Renal cortex interstitium (tissue), 11 donors: ENCODE measurements at regions not wholly inside any gene's neighbourhood (a gene's known extent, or its start where the extent isn't known, plus 50 kb on each side); places are given as distances from the start of the nearest gene placed in this dataset.

Source experiments
- DNase-seq, 11 donors: peaks; one replicate each; pipeline ENCODE4 v3.0.0-alpha.2; 2013; ENCODE audit warnings: low read depth in 9 of 11, low spot score in 4 of 11; ENCODE audit errors: extremely low read depth in 1 of 11

GRCh38 chr6:44651604-44652003, 264.1 kb downstream of the CDC5L start:
- DNase-seq = no peak

DNA sequence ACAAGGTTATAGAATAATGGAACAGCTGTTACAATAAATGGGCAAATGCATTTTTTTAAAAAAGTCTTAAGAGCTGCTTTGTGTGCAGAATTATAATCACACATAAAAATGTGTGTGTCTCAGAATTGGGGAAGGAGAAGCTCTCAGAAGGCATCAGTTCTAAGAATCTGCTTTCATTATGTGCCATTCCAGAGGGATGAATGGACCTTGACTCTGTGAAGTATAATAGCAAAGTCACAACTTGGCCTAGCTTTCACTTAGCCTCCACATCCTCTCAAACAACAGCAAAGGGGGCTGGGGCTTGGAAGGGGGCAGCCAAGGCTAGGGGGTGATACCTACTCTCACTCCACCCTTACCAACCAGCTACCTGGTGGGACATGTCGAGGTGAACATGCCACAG, 265.0 kb downstream of the CDC5L start:
- DNase-seq = no peak

DNA sequence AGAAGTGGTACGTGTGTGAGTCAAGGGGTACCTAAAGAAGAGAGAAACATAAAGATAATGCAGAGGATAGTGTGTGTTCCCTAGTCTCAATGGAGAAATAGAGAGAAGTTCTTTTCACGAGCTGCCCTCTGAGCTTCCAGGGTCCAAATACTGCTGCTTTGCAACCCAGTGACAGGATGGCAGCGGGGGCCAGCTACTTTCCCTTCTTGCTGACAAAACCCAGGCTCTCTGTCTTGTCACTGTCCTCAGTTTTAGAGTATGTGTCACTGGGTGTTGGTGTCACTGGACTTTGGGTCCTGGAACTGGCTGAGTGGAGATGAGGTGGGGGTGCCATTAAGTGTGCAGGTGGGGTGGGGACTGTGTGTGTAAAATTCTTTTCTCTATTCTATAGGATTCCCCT, 265.6 kb downstream of the CDC5L start:
- no peak for DNase-seq

DNA sequence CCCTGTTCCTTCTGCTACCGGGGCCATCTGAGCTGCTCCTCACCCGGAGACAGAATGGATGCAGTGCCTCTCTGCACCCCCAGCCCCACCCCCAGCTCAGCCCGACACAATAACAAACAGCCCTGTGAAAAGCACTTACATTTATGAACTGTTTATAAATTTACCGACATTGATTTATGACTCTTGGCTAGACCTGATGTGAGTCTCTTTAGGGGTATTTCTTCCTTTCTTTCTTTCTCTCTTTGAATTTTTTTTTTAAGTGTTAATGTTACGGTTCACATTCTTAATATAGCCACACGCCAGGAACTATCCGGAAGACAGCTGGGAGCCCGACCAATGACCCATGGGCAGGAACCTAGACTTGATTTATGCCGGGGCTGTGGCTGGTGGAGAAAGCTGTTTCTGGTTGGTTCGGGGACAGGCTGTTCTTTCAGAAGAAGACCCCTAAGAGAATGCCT, 266.3 kb downstream of the CDC5L start:
- peak in 8 of 11 donors; percentile 39 to 61 (median 47) for DNase-seq

- DNase-seq = peak in 8 of 11 donors; percentile 45 to 64 (median 55)
Measured at GRCh38 chr6:44655412-44656342, 268.2 kb downstream of the CDC5L start.

DNA sequence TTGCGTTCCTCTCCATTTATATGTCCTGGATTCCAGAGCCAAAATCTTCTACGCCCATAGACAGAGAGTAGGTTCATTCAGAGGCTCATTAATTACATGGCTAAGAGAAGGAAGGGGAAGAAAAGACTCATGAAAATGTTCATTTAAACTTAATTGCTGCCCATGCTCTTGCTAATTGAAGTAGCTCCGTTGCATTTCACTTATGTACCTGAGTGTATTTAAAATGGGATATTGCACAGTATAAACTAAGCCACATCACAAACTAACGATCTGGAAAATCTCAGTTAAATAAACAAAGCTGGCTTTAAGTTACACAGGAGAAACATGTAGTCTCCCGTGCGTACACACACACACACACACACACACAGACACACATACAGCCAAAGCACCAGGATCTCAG, 269.2 kb downstream of the CDC5L start:
- no peak for DNase-seq

DNA sequence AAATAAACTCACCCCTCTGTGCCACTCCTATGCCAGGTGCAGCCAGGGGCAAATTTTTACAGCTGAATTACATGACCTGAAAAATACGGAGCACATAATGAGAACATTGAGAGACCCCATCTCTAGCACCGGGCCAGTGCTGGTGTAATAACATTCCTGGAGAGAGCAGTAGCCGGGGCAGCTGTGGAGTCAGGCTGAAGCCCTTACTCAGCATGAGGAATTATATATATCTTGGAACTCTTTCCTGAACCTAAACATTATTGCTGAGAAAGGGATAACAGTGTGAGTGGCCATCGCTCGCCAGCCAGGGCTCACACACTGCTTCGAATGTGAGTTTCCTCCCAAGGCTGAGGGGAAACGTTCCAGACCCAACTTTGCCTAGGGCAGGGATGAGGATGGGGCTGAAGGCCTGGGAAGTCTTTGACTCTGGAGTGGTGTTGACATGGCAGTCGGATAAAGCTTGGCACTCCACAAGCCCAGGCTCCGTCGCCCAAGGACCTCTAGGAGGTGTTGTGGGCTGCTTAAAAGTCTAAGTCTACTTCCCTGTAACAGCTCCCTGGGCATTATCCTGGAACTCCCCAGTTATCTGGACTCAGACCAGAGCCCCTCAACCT, 269.8 kb downstream of the CDC5L start:
- no peak for DNase-seq

DNA sequence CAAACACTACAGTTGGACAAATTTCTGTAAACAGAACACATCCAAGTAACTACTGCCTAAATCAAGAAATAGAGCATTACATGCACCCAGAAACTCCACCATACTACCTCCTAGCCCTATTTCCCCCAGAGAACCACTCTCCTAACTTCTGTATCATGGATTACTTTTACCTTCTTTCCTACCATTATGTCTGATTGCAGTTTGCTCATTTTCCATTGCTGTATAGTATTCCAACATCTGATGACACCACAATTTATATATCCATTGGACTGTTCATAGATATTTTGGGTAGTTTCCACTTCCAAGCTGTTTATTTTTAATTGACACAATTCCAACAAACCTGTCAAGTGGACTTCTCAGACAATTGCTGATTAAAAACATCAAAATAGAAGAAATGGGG, 271.1 kb downstream of the CDC5L start:
- DNase-seq = no peak

DNA sequence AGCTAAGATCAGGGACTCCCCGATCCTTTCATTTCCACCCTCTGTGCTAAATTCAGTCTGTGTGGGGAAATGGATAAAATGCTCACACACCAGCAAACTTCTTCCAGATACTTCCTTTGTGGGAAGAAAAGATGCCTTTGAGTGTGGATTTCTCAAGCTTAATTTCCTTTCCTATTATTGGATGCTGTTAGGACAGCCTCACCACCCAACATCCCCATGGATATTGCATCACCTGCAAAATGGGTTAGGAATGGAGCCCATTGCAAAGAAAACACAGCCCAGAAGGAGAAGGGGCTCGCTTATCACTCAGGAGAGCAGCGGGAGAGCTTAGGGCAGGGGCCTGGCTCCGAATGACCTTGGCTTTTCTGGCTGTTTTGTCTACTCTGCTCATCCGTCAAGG, 272.2 kb downstream of the CDC5L start:
- no peak for DNase-seq

- DNase-seq = no peak
Measured at GRCh38 chr6:44660561-44661220, 273.2 kb downstream of the CDC5L start.

GRCh38 chr6:44661221-44662008, 273.9 kb downstream of the CDC5L start:
- no peak for DNase-seq

GRCh38 chr6:44662461-44663121, 275.1 kb downstream of the CDC5L start:
- DNase-seq = peak in 5 of 11 donors; percentile 46 to 69 (median 55)

- DNase-seq = no peak
Measured at GRCh38 chr6:44663860-44664634, 276.5 kb downstream of the CDC5L start.

GRCh38 chr6:44664716-44665115, 277.2 kb downstream of the CDC5L start:
- DNase-seq = peak in 2 of 11 donors; percentile 45

DNA sequence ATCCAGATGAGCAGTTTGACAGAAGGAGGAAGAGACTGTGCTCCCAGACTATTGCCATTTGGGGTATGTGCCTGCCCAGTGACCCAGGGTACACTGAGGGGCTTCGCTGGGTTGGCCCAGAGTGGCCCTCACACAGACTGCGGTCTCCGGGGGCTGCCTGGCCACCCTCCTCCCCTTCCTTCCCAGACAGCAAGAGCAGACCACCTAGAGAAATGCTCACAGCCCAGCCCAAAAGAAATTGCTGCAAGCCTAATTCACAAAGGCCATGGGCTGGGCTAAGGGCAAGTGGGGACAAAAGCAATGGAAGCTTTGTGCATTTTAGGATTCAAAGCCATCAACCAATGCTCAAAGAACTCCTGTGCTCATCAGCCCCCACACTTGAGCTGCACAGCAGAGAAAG, 277.6 kb downstream of the CDC5L start:
- no peak for DNase-seq

DNA sequence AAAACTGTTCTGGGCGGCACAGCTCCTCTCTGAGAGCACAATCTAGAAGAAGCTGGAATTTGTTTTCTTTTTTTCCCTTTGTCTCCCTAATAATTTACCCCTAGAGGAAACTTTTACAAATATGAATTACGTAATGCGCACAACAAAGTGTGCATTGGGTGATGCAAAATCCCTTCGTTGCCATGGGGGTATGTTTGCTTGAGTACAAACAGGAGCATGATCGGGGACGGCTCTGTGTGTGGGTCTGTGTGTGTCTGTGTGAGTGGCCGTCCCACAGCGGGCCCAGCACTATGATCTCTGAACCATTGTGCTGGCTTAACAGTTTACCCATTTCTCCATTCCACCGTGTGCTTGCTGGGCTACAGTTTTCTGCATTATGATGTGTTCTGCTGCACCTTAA, 278.2 kb downstream of the CDC5L start:
- DNase-seq = no peak

GRCh38 chr6:44666324-44666723, 278.8 kb downstream of the CDC5L start:
- DNase-seq = no peak

DNA sequence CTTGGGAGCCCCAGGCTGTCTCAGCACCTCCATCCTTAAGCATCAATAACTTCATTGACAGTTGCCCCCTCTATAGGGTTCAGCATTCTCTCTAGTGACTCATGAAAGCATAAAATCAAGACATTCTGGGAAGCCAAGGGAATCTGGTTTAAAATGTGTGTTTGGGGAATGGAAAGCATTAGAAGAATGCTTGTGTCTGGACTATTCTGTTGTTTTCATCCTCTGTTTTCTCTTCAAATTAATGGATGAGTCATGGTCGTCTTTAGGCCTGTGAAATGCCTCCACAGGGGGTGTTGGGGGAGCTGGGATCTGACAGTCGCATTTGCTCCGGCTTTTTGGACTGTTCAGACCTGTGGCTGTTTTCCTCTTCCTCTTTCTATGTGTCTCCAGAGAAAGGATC, 279.7 kb downstream of the CDC5L start:
- no peak for DNase-seq
